NOMO-1 treated with DMSO at 0.1 percent for 48 hours (cell line): ENCODE measurements at regions not wholly inside any gene's neighbourhood (a gene's known extent, or its start where the extent isn't known, plus 50 kb on each side); places are given as distances from the start of the nearest gene placed in this dataset.

Experiments used
- DNase-seq: peaks from one replicate; lab custom pipeline; 2025; ENCODE audit not compliant: unreplicated experiment; lab: John Stamatoyannopoulos, UW

DNA sequence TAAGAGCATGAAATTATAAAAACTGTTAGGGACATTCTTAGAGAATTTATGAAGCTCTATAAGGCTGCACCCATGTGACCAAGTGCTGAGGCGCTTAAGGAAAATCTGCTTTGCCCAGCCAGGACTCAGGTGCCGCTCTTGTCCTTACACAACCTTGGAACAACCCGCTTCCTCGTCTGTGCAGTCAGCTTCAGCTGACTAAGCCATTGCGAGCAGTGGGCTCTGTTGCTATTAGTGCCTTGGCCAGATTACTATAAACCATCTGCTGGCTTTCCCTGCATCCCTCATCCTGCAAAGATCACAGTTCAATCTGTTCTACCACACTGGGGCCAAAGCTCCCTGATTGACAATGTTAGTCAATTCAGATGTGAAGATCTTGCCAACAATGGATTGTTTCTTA lies 89.1 kb upstream of the E2F3 start:
- DNase-seq = no peak

GRCh38 chr6:20313051-20313450 lies 88.6 kb upstream of the E2F3 start:
- no peak for DNase-seq

DNA sequence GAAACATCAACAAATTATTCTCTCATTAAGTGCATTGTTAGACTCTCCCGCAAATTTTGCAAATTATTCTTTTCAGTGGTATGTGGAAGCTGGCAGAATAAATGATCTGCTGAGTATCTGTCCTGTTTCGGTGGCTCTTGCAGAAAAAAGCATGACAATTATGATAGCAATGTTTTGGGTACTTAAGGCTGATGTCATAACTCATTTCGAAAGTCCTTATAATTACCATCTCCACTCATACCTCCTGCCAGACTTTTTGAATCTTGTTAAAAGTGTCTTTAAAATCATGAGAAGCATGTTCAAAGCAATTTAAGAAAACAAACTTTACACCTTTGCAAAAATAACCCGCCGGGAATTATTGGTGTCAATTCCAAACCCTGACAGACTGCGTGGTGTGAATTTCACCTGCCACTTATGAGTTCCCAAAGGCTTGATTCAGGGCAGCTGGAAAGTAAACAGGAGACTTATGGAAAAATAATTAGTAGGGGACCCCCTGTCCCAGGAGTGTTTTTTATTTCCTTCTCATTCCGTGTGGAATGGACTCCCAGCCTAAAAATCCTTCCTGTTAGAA lies 87.6 kb upstream of the E2F3 start:
- DNase-seq = peak; percentile 48

- DNase-seq = no peak
These were observed 86.5 kb upstream of the E2F3 start for GRCh38 chr6:20314866-20315845.

DNA sequence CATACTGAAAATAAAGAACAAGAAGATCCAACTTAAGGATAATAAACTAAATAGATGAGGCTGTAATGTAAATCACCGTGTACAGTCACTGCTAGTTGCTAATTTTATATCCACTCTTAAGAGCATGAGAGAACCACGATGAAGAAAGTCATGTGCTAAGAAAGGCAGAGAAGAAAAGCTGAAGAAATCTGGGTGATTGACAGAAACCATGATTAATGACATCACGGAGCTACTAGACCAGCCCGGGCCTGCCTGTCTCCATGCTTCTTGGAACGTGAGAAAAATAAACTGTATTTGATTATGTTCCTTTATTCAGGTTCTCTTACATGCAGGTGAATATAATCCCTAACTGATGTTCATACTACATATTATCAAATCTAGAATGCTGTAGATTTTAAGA lies 84.2 kb upstream of the E2F3 start:
- DNase-seq = no peak

DNA sequence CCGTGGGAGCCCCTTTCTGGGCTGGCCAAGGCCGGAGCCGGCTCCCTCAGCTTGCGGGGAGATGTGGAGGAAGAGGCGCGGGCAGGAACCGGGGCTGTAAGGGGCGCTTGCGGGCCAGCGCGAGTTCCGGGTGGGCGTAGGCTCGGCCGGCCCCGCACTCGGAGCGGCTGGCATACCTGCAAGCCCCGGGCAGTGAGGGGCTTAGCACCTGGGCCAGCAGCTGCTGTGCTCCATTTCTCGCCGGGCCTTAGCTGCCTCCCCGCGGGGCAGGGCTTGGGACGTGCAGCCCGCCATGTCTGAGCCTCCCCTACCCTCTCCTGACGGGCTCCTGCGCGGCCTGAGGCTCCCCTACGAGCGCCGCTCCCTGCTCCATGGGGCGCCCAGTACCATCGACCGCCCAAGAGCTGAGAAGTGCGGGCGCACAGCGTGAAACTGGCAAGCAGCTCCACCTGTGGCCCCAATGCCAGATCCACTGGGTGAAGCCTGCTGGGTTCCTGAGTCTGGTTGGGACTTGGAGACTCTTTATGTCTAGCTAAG lies 82.8 kb upstream of the E2F3 start:
- DNase-seq = no peak

- DNase-seq = peak; percentile 98
These were observed 81.9 kb upstream of the E2F3 start for GRCh38 chr6:20319520-20320357.

DNA sequence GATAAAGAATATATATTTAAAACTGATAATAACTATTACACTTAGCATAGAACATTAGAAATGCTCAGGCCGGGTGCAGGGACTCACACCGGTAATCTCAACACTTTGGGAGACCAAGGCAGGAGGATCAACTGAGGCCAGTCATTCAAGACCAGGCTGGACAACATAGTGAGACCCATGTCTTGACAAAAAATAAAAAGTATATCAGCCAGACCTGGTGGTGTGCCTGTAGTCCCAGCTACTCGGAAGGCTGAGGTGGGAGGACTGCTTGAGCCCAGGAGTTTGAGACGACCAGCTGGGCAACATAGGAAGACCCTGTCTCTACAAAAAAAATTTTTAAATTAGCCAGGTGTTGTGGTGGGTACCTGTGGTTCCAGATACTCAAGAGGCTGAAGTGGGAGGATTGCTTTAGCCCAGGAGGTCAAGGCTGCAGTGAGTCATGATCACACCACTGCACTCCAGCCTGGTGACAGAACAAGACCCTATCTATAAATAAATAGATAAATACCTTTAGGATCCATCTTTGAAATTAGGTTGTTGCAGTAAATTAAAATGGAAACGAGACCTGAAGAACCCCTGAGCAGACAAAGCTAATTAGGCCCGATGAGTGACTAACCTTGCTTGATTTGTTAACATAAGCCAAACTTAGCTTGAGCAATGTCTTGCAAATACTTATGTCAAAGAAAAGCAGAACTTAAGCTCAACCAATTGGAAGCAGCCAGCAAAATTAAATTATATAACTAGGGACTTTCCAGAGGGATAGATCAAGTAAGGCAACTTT lies 75.8 kb upstream of the E2F3 start:
- peak; percentile 93 for DNase-seq

DNA sequence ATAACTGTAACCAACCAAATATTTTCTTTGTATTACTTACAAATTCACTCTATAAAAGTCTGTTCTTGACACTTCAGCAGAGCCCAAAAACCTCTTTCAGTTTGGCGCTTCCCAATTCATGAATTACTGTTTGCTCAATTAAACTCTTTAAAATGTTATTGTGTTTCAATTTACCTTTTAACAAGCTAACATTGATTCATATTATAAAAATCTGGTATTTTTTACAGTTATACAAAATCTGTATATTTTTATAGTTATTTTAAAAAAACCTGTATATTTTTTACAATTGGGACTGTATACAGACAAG lies 75.3 kb upstream of the E2F3 start:
- no peak for DNase-seq

GRCh38 chr6:20327141-20327540 lies 74.5 kb upstream of the E2F3 start:
- no peak for DNase-seq

- DNase-seq = no peak
These were observed 73.3 kb upstream of the E2F3 start for GRCh38 chr6:20328266-20328923.

- DNase-seq = no peak
These were observed 72.8 kb upstream of the E2F3 start for GRCh38 chr6:20328924-20329300.

DNA sequence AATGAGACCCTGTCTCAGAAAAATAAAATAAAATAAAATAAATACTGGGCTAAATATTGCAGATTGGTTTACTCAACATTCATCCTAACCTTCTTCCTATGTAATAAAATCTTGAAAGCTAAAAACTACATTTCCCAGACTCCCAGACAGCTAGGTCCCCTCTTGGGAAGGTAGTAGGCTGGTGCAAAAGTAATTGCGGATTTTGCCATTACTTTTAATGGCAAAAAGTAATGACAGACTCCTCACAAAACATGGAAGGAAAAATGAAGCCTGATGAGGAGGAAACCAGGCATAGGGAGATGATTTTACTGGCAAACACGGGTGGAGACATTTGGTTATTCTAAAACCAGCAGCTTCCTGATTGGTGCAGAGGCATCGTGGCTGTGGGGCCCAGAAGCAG lies 70.6 kb upstream of the E2F3 start:
- no peak for DNase-seq

- no peak for DNase-seq
These were observed 70.1 kb upstream of the E2F3 start for GRCh38 chr6:20331625-20332024.

DNA sequence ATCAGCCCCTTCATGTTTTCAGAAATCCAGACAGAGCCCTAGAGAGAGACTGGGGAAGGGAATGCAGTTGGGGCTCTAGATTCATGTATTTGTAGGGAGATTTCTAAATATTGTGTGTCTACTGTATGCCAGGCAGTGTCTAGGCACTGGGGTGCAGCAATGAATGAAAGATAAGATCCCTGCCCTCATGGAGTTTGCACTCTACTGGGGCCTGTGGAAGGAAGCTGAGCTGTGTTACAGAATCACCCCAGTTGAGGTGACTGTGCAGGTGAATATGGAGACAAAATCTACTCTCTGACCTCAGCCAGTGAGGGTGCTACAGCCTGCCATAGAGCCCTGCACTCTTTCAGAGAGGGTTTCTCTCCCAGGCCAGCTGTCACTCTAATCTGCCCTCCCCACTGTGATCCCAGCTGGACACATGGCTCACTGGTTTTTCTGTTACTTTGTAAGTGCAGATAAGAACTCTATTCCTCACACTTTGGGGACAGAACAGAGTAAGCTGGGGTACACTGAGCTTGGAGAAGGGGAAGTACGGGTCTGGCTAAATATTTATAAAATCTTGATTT lies 69.2 kb upstream of the E2F3 start:
- no peak for DNase-seq

GRCh38 chr6:20333721-20334269 lies 67.9 kb upstream of the E2F3 start:
- no peak for DNase-seq

DNA sequence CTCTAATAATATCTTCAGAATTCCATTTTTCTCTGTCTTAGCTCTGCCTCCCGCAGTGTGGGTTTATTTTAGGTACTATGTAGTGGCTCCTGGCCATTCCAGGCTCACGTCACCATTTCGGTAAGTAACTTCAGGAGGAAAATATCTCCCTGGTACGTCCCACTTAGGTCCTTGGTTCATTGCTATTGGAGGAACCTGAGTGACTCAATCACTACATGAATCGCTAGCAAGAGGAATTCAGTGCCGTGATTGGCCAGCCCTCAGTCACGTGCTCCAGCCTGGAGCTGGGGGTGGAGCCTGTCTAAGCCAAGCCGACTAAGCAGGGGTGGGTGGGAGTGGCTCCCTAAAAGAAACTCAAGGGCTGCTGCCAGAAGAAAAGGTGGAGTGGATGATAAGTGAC lies 67.3 kb upstream of the E2F3 start:
- DNase-seq = no peak

DNA sequence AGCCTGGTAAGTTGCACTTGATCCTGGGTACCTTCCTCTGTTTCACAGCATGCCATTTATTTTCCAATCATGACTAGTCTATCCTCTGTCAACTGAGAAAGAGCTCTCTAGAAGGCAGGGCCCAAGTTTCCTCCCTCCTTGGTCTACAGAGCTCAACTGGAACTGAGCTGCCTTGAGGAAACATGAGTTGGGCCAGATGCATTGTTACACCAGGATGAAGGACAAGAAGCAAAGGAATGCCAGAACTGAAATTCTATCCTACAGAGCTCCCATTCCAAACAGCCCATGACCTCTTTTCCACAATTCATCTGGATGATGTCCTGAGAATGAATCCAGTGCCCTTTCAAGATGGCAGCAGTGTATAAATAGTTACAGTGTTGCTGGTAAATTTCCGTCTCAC lies 66.7 kb upstream of the E2F3 start:
- DNase-seq = no peak

DNA sequence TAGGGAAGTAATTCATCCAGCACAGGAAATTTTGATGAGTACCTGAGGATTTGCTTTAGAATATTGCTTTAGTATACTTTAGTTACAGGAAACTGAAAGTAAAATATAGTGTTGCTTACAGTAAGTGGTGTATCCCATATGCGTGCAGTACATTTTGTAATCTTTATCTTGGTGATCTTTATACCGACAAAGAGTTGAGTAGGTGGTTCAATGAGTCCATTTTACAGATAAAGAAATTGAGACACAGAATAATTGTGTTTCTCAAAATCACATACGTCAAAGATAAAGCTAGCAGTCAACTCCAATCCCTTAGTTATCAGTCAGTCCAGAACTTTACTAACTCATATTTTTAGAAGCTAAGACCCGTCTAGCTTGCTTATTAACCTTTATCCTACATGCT lies 65.8 kb upstream of the E2F3 start:
- DNase-seq = peak; percentile 39

- DNase-seq = no peak
These were observed 63.5 kb upstream of the E2F3 start for GRCh38 chr6:20338156-20338555.
